Psoas muscle (tissue), 7 donors: ENCODE measurements at regions not wholly inside any gene's neighbourhood (a gene's known extent, or its start where the extent isn't known, plus 50 kb on each side); places are given as distances from the start of the nearest gene placed in this dataset.
"Not testable (repeated sequence)": the region's sequence is repeated elsewhere in the genome, so short reads cannot be mapped to it uniquely, and the experiment has no call there.

Experiments used
- ATAC-seq, 4 donors: fragments of 200-7000 bp; cut with Tn5 transposase; one replicate each; pipeline ENCODE4 v1.9.1; 2020; ENCODE audit warnings: moderate library complexity in 3 of 4, mild to moderate bottlenecking in 2 of 4
- DNase-seq, 2 donors: peaks; one replicate each; pipeline ENCODE4 v3.0.0-alpha.2; 2020
- H3K27ac ChIP-seq: fragments of 200-600 bp; one replicate; pipeline ENCODE4 v1.8.0; 2022
- H3K27me3 ChIP-seq, 3 donors: fragments of 200-600 bp in 1 of 3; one replicate each; pipeline versions ENCODE4 v1.6.1 to v1.8.0; 2013 to 2022; ENCODE audit warnings: low read length in 2 of 3, mild to moderate bottlenecking in 2 of 3, moderate library complexity in 1 of 3; ENCODE audit not compliant: insufficient read depth in 3 of 3
- H3K36me3 ChIP-seq, 2 donors: fragments of 200-600 bp in 1 of 2; one replicate each; pipeline versions ENCODE4 v1.6.1 to v1.8.0; 2013 to 2022; ENCODE audit warnings: low read depth in 1 of 2, mild to moderate bottlenecking in 1 of 2, moderate library complexity in 1 of 2; ENCODE audit not compliant: insufficient read depth in 1 of 2
- H3K4me1 ChIP-seq: fragments of 200-600 bp; one replicate; pipeline ENCODE4 v1.8.0; 2022
- H3K4me3 ChIP-seq: fragments of 200-600 bp; one replicate; pipeline ENCODE4 v1.8.0; 2022; ENCODE audit warnings: mild to moderate bottlenecking
- H3K9me3 ChIP-seq: fragments of 200-600 bp; one replicate; pipeline ENCODE4 v1.8.0; 2022
- WGBS, 3 donors: extraction: QIAGEN DNeasy Blood & Tissue Kit; methylation state at CpG; one replicate each; pipeline versions ENCODE4 v1.1.6 to v1.1.7; 2013; 5-methylcytosine and 5-hydroxymethylcytosine counted together
- intact Hi-C, 2 donors: fragments of 100-400 bp; cut with DNase I; formaldehyde crosslinking; loops; one replicate each; pipeline versions ENCODE4 v1.11.0 to v1.14.2; 2022
- TF ChIP-seq, protein P1 (sequence below): fragments of 200-600 bp; IDR thresholded peaks from one replicate; pipeline ENCODE4 v1.8.0; 2022; ENCODE audit warnings: antibody characterized with exemption
- donor health status: healthy with polysubstance abuse.
- donor health status: DM: no; HTN: no; CAD: no; lungs with moderate emphysema.
- donor health status: Bipolar disorder and iron deficiency.
- donor health status: healthy.
- donor health status: DM: yes; HTN: yes; CAD: no.
- donor health status: DM: no; HTN: no; CAD: no.
- donor health status: DM: yes; HTN: yes; CAD: no.

DNA sequence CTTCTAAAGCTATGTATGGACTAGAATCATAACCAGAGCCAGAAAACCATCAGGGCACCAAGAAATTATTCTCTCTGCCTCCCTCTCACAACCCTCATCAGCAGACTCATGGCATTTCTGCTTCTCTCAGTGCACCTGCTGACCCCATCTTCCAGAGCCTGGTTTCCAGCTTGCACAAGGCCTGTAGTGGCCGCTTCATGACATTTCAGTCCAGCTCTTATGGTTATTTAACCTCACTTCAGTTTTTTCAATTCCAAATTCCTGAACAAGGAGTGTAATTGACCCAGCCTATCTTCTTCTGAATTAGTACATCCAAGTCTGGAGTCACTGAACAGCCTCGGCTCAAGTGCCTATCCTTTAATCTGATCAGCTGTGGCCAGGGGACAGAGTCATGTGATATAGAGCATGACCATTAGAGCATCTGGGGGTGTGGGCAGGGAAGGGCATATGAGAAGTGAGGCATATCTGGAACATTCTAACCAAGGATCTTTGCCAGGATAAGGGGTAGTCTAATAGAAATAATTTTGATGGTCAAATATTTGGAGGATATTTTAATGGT, 97.2 kb upstream of the TMEM17 start:
- no peaks in the 10 kb centered on the region for H3K4me1 ChIP-seq
- no peak for ATAC-seq
- H3K27ac ChIP-seq, result no peak overlapping the region
- no peaks in the 10 kb centered on the region for H3K36me3 ChIP-seq
- TF ChIP-seq, protein P1, sequence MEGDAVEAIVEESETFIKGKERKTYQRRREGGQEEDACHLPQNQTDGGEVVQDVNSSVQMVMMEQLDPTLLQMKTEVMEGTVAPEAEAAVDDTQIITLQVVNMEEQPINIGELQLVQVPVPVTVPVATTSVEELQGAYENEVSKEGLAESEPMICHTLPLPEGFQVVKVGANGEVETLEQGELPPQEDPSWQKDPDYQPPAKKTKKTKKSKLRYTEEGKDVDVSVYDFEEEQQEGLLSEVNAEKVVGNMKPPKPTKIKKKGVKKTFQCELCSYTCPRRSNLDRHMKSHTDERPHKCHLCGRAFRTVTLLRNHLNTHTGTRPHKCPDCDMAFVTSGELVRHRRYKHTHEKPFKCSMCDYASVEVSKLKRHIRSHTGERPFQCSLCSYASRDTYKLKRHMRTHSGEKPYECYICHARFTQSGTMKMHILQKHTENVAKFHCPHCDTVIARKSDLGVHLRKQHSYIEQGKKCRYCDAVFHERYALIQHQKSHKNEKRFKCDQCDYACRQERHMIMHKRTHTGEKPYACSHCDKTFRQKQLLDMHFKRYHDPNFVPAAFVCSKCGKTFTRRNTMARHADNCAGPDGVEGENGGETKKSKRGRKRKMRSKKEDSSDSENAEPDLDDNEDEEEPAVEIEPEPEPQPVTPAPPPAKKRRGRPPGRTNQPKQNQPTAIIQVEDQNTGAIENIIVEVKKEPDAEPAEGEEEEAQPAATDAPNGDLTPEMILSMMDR, result no peak
- DNase-seq, result no peak
- 66 to 87% (median 68%) methylated on average over 2 of the region's 2 CpGs for WGBS, 3 donors
- intact Hi-C loops, result no loop called here
- no peak overlapping the region for H3K4me3 ChIP-seq
- no peaks in the 10 kb centered on the region for H3K9me3 ChIP-seq
- no peaks in the 10 kb centered on the region for H3K27me3 ChIP-seq

DNA sequence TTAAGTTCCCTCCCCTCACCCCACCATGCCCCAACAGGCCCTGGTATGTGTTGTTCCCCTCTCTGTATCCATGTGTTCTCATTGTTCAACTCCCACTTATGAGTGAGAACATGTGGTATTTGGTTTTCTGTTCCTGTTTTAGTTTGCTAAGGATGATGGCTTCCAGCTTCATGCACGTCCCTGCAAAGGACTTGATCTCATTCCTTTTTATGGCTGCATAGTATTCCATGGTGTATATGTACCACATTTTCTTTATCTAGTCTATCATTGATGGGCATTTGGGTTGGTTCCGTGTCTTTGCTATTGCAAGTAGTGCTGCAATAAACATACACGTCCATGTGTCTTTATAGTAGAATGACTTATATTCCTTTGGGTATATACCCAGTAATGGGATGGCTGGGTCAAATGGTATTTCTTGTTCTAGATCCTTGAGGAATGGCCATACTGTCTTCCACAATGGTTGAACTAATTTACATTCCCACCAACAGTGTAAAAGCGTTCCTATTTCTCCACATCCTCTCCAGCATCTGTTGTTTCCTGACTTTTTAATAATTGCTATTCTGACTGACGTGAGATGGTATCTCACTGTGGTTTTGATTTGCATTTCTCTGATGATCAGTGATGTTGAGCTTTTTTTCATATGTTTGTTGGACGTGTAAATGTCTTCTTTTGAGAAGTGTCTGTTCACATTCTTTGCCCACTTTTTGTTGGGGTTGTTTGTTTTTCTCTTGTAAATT, 93.8 kb upstream of the TMEM17 start:
- H3K4me1 ChIP-seq, ATAC-seq, H3K27me3 ChIP-seq, intact Hi-C loops, H3K36me3 ChIP-seq, H3K9me3 ChIP-seq, H3K4me3 ChIP-seq, DNase-seq, H3K27ac ChIP-seq: not testable (repeated sequence)
- 87 to 93% (median 88%) methylated on average over 6 of the region's 6 CpGs for WGBS, 3 donors

DNA sequence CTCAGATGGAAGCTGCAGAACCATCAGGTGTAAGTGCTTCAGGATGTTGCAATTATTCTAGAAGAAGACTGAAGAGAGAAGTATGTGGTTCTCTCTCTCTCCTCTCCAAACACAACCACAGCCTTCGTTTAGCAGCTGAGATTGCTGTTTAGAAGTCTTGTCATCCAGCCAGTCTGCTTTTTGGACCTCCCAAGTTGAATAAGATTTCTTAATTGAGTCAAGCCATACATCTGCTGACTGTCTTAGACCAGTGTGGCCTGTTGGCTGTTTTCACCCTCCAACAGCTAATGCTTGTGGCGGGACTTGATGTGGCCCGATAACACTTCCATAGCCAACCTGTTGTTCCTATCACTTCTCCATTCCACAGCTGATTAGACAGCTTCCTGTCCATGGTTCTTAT, 91.3 kb upstream of the TMEM17 start:
- intact Hi-C loops, result no loop called here
- Histone ChIP-seq H3K27me3 (no peaks in the 10 kb centered on the region), H3K36me3 (no peaks in the 10 kb centered on the region), H3K4me1 (no peaks in the 10 kb centered on the region), H3K9me3 (no peaks in the 10 kb centered on the region), H3K4me3 (no peak overlapping the region), H3K27ac (no peak overlapping the region)
- no peak for DNase-seq
- WGBS, 3 donors, result 35 to 55% (median 41%) methylated on average over 3 of the region's 3 CpGs
- no peak for ATAC-seq
- TF ChIP-seq, protein P1, result no peak

DNA sequence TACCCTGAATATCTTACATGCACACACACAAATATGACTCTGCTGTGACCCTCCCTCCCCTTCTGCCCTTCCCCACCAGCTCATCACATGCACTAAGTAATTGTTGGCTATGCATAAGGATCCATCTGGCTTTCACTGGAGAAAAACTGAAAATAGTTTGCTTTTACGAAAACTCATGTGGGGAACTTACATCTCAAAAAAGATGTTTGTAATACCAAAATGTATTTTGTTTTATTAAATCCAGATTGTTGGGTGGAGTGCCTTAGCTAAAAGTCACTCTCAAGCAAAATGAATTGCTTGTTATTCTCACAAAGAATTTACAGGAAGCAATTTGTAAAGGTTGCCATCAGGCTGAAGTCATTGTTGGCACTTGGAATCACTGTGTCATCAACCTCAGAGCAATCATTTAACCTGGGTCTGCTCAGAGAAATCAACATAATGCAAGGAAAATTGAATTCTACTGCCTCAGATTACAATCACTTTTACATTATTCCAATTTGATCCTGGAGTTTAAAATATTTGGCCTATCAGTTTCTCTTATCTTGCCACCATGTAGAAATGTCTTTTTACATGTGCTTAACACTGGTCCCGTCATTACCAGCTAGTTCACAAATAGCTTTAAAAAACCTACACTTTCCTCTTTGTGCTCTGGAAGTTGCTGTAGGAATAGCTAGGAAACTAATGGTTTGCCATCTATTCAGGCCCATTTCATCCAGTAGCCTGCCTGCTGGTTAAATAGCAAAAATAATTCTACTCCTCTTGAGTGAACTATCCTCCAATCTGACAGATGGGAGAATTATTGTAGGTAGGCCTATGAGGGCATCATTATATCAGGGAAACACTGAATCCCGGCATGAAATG, 90.3 kb upstream of the TMEM17 start:
- Histone ChIP-seq H3K9me3 (no peaks in the 10 kb centered on the region), H3K4me3 (no peak overlapping the region), H3K36me3 (no peaks in the 10 kb centered on the region), H3K27me3 (no peaks in the 10 kb centered on the region), H3K27ac (no peak overlapping the region), H3K4me1 (no peaks in the 10 kb centered on the region)
- ATAC-seq, result no peak
- no peak for DNase-seq
- TF ChIP-seq, protein P1, result no peak
- intact Hi-C loops, result no loop called here
- WGBS, 3 donors, result 51 to 72% (median 66%) methylated on average over 3 of the region's 3 CpGs

- WGBS, 3 donors, result 86 to 89% (median 89%) methylated on average over 3 of the region's 3 CpGs
- H3K9me3 ChIP-seq, result no peaks in the 10 kb centered on the region
- H3K27ac ChIP-seq, result no peak overlapping the region
- H3K4me1 ChIP-seq, result no peaks in the 10 kb centered on the region
- DNase-seq (no peak), ATAC-seq (no peak)
- no peaks in the 10 kb centered on the region for H3K36me3 ChIP-seq
- H3K27me3 ChIP-seq, result no peaks in the 10 kb centered on the region
- intact Hi-C loops, result no loop called here
- TF ChIP-seq, protein P1, result no peak
- H3K4me3 ChIP-seq, result no peak overlapping the region
Measured at GRCh38 chr2:62595474-62595873, 89.5 kb upstream of the TMEM17 start.
